ENCODE measurements at regions not wholly inside any gene's neighbourhood (a gene's known extent, or its start where the extent isn't known, plus 50 kb on each side); places are given as distances from the start of the nearest gene placed in this dataset.

GRCh38 chrX:52262195-52262546, 77.5 kb downstream of the MAGED4 start:
- TF ChIP-seq POLR2A (IDR thresholded peaks at IDR 0.05; ENCODE audit: low read depth, low read length) (no peak), EZH2 (IDR thresholded peaks at IDR 0.05; ENCODE audit: borderline replicate concordance, control insufficient read depth, low read depth, low read length) (no peak), CHD4 (IDR thresholded peaks at IDR 0.05) (no peak), TBL1XR1 (IDR thresholded peaks at IDR 0.05; ENCODE audit: low read depth, low read length) (no peak)

Data from GM12878 (cell line).